ENCODE measurements at regions not wholly inside any gene's neighbourhood (a gene's known extent, or its start where the extent isn't known, plus 50 kb on each side); places are given as distances from the start of the nearest gene placed in this dataset.

DNA sequence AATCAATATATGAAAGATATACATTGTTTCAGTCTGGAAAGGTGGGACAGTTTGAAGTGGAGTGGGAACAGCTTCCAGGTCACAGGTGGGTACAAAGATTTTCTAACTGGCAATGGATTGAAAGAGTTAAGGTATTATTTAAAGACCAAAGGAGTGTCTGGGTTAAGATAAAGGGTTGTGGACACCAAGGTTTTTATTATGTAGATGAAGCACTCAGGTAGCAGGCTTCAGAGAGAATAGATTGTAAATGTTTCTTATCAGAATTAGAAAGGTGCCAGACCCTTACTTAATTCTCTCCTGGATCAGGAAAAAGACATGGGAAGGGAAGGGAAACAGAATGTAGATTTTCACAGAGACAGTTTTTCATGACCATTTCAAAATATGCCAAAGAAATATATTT lies 1174.8 kb downstream of the MAT2B start:
- Histone ChIP-seq H3K9ac (ENCODE audit: insufficient read depth, low read length, poor library complexity, severe bottlenecking) (no peak overlapping the region), H3K4me3 (replicated peaks in 1 of 3; ENCODE audit: low read depth in 2 of 3, low read length in 3 of 3) (no peak overlapping the region), H2AFZ (ENCODE audit: insufficient read depth, low read depth, low read length, poor library complexity, severe bottlenecking) (no peak overlapping the region), H3K4me2 (replicated peaks; ENCODE audit: extremely low read depth, low read length, poor library complexity, severe bottlenecking) (no peak overlapping the region), H3K9me3 (replicated peaks in 1 of 2; ENCODE audit: control insufficient read depth in 1 of 2, insufficient read depth in 1 of 2, low read length in 2 of 2) (no peaks in the 10 kb centered on the region), H4K20me1 (ENCODE audit: insufficient read depth, low read length) (no peaks in the 10 kb centered on the region), H3K36me3 (replicated peaks in 1 of 2; ENCODE audit: control insufficient read depth in 1 of 2, insufficient read depth in 2 of 2, low read length in 2 of 2) (no peaks in the 10 kb centered on the region), H3K79me2 (ENCODE audit: insufficient read depth, low read length) (no peaks in the 10 kb centered on the region), H3K27ac (ENCODE audit: low read depth in 1 of 2, low read length in 2 of 2) (no peak overlapping the region), H3K4me1 (ENCODE audit: control insufficient read depth in 1 of 2, insufficient read depth in 2 of 2, low read length in 2 of 2) (no peaks in the 10 kb centered on the region), H3K27me3 (ENCODE audit: control insufficient read depth in 2 of 2, insufficient read depth in 2 of 2, low read length in 2 of 2) (no peaks in the 10 kb centered on the region)
- Mint-ChIP-seq H3K36me3 (no peaks in the 10 kb centered on the region), H3K27ac (no peak overlapping the region), H3K27me3 (ENCODE audit: low read depth in 3 of 3) (peaks cover 3 to 5% (median 3%) of the 10 kb centered on the region in 3 donors), H3K4me3 (no peak overlapping the region), H3K4me1 (no peaks in the 10 kb centered on the region), H3K9me3 (peaks cover 0 to 4% (median 0%) of the 10 kb centered on the region in 7 donors)
- intact Hi-C loops (cut with micrococcal nuclease): no loop called here
- TF ChIP-seq, protein P1, sequence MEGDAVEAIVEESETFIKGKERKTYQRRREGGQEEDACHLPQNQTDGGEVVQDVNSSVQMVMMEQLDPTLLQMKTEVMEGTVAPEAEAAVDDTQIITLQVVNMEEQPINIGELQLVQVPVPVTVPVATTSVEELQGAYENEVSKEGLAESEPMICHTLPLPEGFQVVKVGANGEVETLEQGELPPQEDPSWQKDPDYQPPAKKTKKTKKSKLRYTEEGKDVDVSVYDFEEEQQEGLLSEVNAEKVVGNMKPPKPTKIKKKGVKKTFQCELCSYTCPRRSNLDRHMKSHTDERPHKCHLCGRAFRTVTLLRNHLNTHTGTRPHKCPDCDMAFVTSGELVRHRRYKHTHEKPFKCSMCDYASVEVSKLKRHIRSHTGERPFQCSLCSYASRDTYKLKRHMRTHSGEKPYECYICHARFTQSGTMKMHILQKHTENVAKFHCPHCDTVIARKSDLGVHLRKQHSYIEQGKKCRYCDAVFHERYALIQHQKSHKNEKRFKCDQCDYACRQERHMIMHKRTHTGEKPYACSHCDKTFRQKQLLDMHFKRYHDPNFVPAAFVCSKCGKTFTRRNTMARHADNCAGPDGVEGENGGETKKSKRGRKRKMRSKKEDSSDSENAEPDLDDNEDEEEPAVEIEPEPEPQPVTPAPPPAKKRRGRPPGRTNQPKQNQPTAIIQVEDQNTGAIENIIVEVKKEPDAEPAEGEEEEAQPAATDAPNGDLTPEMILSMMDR (IDR thresholded peaks at IDR 0.05): no peak
- no peak for DNase-seq

DNA sequence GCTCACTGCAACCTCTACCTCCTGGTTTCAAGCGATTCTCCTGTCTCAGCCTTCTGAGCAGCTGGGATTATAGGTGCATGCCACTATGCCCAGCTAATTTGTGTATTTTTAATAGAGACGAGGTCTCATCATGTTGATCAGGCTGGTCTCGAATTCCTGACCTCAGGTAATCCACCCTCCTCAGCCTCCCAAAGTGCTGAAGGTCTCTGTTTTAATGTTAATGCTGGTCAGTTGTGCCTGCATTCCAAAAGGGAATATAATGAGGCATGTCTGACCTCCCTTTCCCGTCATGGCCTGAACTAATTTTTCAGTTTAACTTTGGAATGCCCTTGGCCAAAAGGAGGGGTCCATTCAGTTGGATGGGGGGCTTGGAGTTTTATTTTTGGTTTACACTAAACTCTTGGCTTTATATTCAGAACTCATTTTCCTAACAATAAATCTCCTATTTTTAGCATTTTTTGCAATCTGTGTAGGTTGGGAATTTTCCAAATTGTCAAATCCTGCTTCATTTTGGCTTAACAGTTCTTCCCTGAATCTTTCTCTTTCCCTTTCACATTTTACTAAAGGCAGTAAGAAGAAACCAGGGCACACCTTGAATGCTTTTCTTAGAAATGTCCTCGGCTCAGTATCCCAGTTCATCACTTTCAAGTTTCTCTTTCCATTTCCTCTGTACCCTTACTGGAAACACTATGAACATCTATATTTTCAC lies 1175.5 kb downstream of the MAT2B start:
- H3K36me3 ChIP-seq (replicated peaks in 1 of 2; ENCODE audit: control insufficient read depth in 1 of 2, insufficient read depth in 2 of 2, low read length in 2 of 2): no peaks in the 10 kb centered on the region
- H3K9ac ChIP-seq (ENCODE audit: insufficient read depth, low read length, poor library complexity, severe bottlenecking): no peak overlapping the region
- H3K9me3 ChIP-seq (replicated peaks in 1 of 2; ENCODE audit: control insufficient read depth in 1 of 2, insufficient read depth in 1 of 2, low read length in 2 of 2): no peaks in the 10 kb centered on the region
- Mint-ChIP-seq H3K36me3 (no peaks in the 10 kb centered on the region), H3K4me1 (no peaks in the 10 kb centered on the region), H3K9me3 (peaks cover 0 to 4% (median 0%) of the 10 kb centered on the region in 7 donors), H3K27me3 (ENCODE audit: low read depth in 3 of 3) (peaks cover 3 to 5% (median 3%) of the 10 kb centered on the region in 3 donors), H3K27ac (no peak overlapping the region), H3K4me3 (no peak overlapping the region)
- H3K4me1 ChIP-seq (ENCODE audit: control insufficient read depth in 1 of 2, insufficient read depth in 2 of 2, low read length in 2 of 2): no peaks in the 10 kb centered on the region
- H3K79me2 ChIP-seq (ENCODE audit: insufficient read depth, low read length): no peaks in the 10 kb centered on the region
- H4K20me1 ChIP-seq (ENCODE audit: insufficient read depth, low read length): no peaks in the 10 kb centered on the region
- H3K4me2 ChIP-seq (replicated peaks; ENCODE audit: extremely low read depth, low read length, poor library complexity, severe bottlenecking): no peak overlapping the region
- H3K27me3 ChIP-seq (ENCODE audit: control insufficient read depth in 2 of 2, insufficient read depth in 2 of 2, low read length in 2 of 2): no peaks in the 10 kb centered on the region
- 100% methylated on average over 1 of the region's 5 CpGs for whole genome bisulfite sequencing (ENCODE audit: insufficient coverage)
- H3K27ac ChIP-seq (ENCODE audit: low read depth in 1 of 2, low read length in 2 of 2): no peak overlapping the region
- no peak overlapping the region for H2AFZ ChIP-seq (ENCODE audit: insufficient read depth, low read depth, low read length, poor library complexity, severe bottlenecking)
- intact Hi-C loops (cut with micrococcal nuclease): no loop called here
- TF ChIP-seq, protein P1 (IDR thresholded peaks at IDR 0.05): no peak
- DNase-seq: no peak
- H3K4me3 ChIP-seq (replicated peaks in 1 of 3; ENCODE audit: low read depth in 2 of 3, low read length in 3 of 3): no peak overlapping the region

Data from CD14-positive monocyte (primary cell).